ENCODE measurements at regions not wholly inside any gene's neighbourhood (a gene's known extent, or its start where the extent isn't known, plus 50 kb on each side); places are given as distances from the start of the nearest gene placed in this dataset.

GRCh38 chr13:105291987-105292386 is 1243.5 kb downstream of the EFNB2 start:
- no peak overlapping the region for H3K27ac ChIP-seq (ENCODE audit: low read depth, low read length)
- no peaks in the 10 kb centered on the region for H4K20me1 ChIP-seq (ENCODE audit: control insufficient read depth, insufficient read depth, low read depth, low read length)
- H3K9me3 ChIP-seq (ENCODE audit: control insufficient read depth, insufficient read depth, low read length): no peaks in the 10 kb centered on the region
- no peak for TF ChIP-seq CTCF (IDR thresholded peaks at IDR 0.05; ENCODE audit: low read depth, low read length, poor library complexity, severe bottlenecking)
- no peak for TF ChIP-seq EZH2phosphoT487 (IDR thresholded peaks at IDR 0.05; ENCODE audit: borderline replicate concordance, low read length)
- no peaks in the 10 kb centered on the region for H3K36me3 ChIP-seq (ENCODE audit: control insufficient read depth, low read length)
- H3K4me3 ChIP-seq (ENCODE audit: low read length): no peak overlapping the region
- H3K4me2 ChIP-seq (ENCODE audit: low read length): no peak overlapping the region
- no peaks in the 10 kb centered on the region for H3K27me3 ChIP-seq (ENCODE audit: control insufficient read depth, low read length)
- H3K9me2 ChIP-seq (replicated peaks; ENCODE audit: control insufficient read depth, low read length): no peaks in the 10 kb centered on the region
- H3K79me2 ChIP-seq (ENCODE audit: control insufficient read depth, low read length): no peaks in the 10 kb centered on the region
- H3F3A ChIP-seq (ENCODE audit: control insufficient read depth, insufficient read depth): no peaks in the 10 kb centered on the region
- H3K4me1 ChIP-seq (ENCODE audit: control insufficient read depth, low read length): no peaks in the 10 kb centered on the region

GRCh38 chr13:105290596-105290995 is 1244.9 kb downstream of the EFNB2 start:
- no peaks in the 10 kb centered on the region for H3K4me1 ChIP-seq (ENCODE audit: control insufficient read depth, low read length)
- H3K9me3 ChIP-seq (ENCODE audit: control insufficient read depth, insufficient read depth, low read length): no peaks in the 10 kb centered on the region
- H4K20me1 ChIP-seq (ENCODE audit: control insufficient read depth, insufficient read depth, low read depth, low read length): no peaks in the 10 kb centered on the region
- H3K4me2 ChIP-seq (ENCODE audit: low read length): no peak overlapping the region
- no peak overlapping the region for H3K27ac ChIP-seq (ENCODE audit: low read depth, low read length)
- TF ChIP-seq EZH2phosphoT487 (IDR thresholded peaks at IDR 0.05; ENCODE audit: borderline replicate concordance, low read length) (no peak), CTCF (IDR thresholded peaks at IDR 0.05; ENCODE audit: low read depth, low read length, poor library complexity, severe bottlenecking) (no peak)
- H3K79me2 ChIP-seq (ENCODE audit: control insufficient read depth, low read length): no peaks in the 10 kb centered on the region
- no peaks in the 10 kb centered on the region for H3F3A ChIP-seq (ENCODE audit: control insufficient read depth, insufficient read depth)
- no peak overlapping the region for H3K4me3 ChIP-seq (ENCODE audit: low read length)
- H3K27me3 ChIP-seq (ENCODE audit: control insufficient read depth, low read length): no peaks in the 10 kb centered on the region
- no peaks in the 10 kb centered on the region for H3K9me2 ChIP-seq (replicated peaks; ENCODE audit: control insufficient read depth, low read length)
- no peaks in the 10 kb centered on the region for H3K36me3 ChIP-seq (ENCODE audit: control insufficient read depth, low read length)

- TF ChIP-seq EZH2phosphoT487 (IDR thresholded peaks at IDR 0.05; ENCODE audit: borderline replicate concordance, low read length) (no peak), CTCF (IDR thresholded peaks at IDR 0.05; ENCODE audit: low read depth, low read length, poor library complexity, severe bottlenecking) (no peak)
These were observed 1249.9 kb downstream of the EFNB2 start for GRCh38 chr13:105285526-105285925.

More at GRCh38 chr13:105285526-105285925, 1249.9 kb downstream of the EFNB2 start:
- Histone ChIP-seq H3K4me2 (ENCODE audit: low read length) (no peak overlapping the region), H3K27me3 (ENCODE audit: control insufficient read depth, low read length) (no peaks in the 10 kb centered on the region), H3K4me3 (ENCODE audit: low read length) (no peak overlapping the region), H3K79me2 (ENCODE audit: control insufficient read depth, low read length) (no peaks in the 10 kb centered on the region), H3K27ac (ENCODE audit: low read depth, low read length) (no peak overlapping the region), H3F3A (ENCODE audit: control insufficient read depth, insufficient read depth) (no peaks in the 10 kb centered on the region), H3K9me2 (replicated peaks; ENCODE audit: control insufficient read depth, low read length) (no peaks in the 10 kb centered on the region), H3K9me3 (ENCODE audit: control insufficient read depth, insufficient read depth, low read length) (no peaks in the 10 kb centered on the region), H4K20me1 (ENCODE audit: control insufficient read depth, insufficient read depth, low read depth, low read length) (no peaks in the 10 kb centered on the region), H3K4me1 (ENCODE audit: control insufficient read depth, low read length) (no peaks in the 10 kb centered on the region), H3K36me3 (ENCODE audit: control insufficient read depth, low read length) (no peaks in the 10 kb centered on the region)
